Activated CD4-positive, alpha-beta T cell treated with anti-CD3 and anti-CD28 coated beads, Interleukin-10, Interleukin-2, amounts not matched to agents 100 ng/mL and 50 ng/mL, durations not matched to agents 16 hours and 8 hours (primary cell): ENCODE measurements at regions not wholly inside any gene's neighbourhood (a gene's known extent, or its start where the extent isn't known, plus 50 kb on each side); places are given as distances from the start of the nearest gene placed in this dataset.

Experiments used
- DNase-seq: peaks from one replicate; pipeline ENCODE4 v3.0.0-alpha.2; 2020

DNA sequence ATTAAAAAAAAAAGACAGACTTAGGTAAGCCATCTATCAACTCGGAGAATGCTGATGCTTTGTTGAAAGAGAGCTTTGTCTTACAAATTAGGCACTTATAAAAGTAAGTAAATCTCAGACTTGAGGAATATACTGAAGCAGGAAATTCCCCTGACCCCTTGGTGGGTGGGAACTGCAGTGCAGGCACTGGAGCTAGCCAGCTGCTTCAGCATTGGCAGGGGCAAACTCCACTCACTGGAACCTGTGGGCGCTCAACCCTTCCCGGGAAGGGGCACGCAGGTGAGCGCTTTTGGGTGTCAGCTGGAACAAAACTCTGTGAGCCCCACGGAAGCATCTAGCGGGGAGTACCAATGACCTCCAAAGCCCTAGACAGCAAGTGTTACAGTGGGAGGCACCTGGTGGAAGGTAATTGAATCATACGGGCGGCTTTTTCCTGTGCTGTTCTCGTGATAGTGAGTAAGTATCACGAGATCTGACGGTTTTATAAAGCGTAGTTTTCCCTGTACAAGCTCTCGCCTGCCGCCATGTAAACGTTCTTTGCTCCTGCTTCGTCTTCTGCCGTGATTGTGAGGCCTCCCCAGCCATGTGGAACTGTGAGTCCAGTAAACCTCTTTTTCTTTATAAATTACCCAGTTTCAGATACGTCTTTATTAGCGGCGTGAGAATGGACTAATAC, 628.0 kb upstream of the CDH18 start:
- no peak for DNase-seq

DNA sequence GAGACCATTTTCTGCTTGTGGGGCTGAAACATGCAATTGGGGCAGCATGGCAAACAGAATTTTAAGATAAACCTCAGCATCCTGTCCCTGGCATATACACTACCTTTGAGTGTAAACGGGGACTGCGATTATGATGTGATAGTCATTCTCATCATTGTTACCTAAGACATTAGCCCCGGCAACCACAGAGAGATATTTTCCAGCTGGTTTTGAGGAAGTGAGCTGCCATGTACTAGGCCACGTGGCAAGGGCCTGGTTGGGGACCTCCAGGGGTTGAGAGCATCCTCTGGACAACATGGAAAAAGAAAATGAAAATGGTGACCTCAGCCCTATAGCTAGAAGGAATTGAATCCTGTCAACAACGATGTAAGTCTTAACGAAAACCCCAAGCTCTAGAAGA, 623.6 kb upstream of the CDH18 start:
- no peak for DNase-seq

DNA sequence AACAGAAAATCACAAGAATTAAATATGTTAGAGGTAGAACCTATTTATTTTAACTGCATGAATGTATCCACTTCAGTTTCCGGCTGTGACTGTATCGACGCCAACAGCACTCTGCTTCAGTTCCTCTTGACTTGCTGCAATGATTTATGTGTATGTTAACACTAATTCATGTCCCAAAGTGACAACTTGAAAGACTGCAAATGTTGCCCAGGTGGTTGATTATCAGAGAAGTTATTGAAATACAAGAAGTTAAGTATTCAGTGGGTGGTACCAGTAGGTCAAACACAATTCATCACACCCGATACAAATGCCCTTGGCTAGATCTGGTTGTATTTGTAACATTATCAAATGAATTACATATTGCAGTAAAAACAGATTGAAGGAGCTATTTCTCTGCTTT, 622.7 kb upstream of the CDH18 start:
- DNase-seq = no peak

DNA sequence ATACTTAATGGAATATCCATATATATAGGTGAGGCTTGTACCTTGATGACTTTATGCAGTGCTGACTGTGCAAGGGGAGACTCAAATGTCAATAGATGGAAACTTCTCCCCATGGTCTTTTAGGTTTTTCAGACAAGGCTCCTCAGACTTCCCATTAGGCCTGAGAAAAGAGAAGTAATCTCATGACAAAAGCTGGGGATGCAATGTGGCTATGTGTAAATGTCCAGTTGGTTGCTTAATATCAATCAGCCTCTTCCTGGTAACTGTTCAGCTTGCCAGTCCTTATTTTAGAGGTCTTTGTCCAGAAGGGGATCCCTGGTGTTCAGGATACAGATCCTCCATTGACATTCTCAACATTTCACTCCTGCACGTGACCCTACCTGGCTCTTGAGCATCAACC, 621.1 kb upstream of the CDH18 start:
- DNase-seq = no peak

DNA sequence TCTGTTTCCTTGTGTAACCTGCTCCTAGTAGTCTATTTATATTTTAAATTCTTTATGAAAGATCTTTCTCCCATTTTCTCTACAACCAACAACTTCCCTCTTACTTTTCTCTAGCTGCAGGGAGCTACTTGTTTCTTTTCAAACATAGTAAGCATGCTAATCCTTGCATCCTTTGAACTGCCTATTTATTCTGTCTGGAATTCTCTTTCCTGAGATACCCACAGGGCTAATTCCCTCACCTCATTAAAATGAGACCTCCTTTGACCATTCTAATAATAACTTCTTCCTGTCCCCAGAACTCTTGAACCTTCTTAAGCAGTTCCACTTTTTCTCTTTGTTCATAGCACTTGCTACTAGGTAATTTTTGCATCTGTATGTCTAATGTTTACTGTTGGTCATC, 620.6 kb upstream of the CDH18 start:
- DNase-seq = no peak

DNA sequence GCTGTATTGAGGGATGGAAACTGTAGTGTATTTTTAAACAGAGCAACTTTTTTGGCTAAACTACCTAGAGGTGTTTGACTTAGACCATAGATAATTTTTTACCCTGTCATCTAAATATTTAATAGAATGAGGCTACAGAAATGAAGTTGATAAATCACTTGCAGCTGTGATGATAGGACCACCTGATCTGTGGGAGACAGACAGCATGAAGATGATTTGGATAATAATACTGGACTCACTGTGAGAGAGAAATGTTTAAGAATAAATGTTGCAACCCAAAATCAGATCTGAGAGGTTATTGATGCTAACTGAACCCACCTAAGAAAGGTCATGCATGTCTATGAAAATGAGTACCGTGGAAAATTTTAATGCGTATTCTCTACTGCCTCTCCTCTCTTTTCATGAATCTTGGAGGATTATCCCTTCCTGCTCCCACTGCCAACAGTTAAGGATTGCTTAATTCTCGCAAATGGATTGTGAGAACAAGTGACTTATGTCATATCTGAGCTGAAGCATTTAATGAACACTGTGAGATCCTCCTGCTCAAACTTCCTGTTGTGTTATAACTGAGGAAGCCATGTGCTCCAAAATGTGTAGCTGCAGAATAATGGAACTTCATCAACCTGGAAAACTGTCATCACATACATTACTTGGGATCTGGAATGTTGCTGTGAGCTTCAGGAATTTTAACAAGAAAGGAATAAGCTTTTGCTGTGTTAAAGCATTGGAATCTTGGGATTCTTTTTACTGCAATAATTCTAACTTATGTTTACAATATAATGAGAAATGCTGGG, 617.9 kb upstream of the CDH18 start:
- no peak for DNase-seq

DNA sequence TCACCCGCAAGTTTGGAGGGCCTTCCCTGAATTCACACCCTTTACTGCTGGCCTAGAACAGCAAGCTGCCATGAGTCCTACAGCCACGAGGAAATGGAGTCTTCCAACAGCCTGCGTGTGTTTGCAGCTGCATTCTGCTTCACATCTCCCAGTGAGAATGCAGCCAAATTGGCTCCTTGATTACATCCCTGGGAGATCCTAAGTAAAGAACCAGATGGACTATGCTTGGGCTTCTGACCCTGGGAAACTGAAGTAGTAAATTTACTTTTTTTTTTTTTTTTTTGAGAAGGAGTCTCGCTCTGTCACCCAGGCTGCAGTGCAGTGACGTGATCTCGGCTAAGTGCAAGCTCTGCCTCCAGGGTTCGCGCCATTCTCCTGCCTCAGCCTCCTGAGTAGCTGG, 617.0 kb upstream of the CDH18 start:
- no peak for DNase-seq

DNA sequence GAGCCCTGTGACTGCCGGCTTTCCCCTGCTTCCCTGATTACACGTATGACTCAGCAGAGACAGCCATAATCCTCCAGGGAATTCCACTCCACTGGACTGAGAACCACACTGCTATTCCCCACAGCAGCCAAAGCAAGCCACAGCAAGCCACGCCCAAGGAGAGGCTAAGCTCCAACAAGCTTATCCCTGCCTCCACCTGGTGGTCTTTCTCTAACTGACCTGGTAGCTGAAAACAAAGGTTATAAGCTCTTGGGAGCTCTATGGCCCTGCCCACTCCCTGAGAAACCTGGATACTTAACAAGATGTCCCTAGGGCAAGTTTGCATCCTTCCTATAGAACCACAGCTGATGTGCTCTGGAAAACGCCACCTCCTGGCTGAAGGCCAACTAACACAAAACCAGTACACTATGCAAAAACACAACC, 613.7 kb upstream of the CDH18 start:
- no peak for DNase-seq

DNA sequence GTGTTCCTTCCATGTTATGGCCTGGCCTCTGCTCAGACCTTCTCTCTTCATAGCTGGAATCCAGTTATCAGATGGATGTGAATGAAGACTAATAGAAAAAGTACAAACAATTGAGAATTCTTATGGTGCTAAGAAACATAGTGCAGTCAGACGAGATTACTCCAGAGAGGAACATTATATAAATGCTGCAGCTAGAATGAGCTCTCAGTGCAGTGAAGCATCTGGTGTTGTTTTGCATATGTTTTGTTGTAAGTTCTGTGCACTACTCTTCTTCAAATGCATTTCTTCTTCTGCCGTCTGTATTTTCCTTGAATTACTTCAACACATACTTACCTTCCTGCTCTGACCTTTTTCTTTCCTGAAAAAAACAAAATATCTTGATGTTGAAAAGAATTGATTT, 602.4 kb upstream of the CDH18 start:
- DNase-seq = no peak

DNA sequence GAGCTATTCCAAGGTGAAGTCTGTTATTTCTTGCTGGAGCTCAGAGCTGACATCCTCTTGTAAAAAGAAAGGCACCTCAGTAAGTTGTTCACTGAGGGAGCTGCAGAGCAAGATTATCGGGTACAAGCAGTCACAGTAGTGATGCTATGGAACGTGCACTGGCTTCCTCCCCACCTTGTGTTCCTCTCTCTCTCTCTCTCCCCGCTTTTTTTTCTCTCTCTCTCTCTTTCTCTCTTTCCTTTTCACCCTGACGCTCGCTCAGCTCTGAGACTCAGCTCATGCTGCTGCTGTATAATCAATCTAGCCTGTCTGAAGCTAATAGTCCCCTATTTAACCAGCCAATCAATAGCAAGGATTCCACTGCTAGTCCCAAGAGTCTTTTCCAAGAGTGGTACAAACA, 587.6 kb upstream of the CDH18 start:
- no peak for DNase-seq

DNA sequence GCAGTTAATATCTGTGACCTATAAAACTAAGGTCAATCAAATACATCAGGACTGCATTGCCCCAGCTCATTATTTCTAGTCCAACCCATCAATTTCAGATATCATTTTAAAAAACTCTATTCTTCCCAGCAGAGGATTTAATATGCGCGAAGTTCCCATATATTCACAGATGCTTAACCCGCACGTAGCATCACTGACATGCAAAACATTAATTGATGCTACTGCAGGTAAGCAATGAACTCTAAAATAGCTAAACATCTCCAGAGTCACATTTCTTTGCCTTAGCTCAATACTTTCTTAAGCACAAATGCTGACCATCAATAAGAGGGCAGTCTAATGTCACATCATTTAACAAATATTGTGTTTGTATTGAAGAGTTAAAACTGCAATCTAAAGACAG, 586.6 kb upstream of the CDH18 start:
- no peak for DNase-seq

DNA sequence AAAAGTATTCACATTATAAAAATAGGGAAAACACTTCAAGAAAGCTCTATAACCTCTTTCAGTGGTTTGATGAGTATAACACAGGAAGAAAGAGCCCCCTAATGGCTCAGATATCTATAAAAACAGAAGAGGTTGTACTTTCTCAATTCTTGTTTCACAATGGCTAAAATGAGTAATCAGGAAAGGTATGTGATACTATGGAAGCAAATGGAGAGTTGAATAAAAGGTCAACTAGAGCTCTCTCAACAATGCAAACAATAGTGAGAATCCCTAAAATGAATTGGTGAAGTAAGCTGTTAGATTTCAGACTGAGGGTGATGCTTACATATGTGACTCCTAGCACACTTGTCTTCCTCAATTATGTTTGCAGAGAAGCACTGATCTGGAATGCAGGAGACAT, 584.6 kb upstream of the CDH18 start:
- DNase-seq = no peak

DNA sequence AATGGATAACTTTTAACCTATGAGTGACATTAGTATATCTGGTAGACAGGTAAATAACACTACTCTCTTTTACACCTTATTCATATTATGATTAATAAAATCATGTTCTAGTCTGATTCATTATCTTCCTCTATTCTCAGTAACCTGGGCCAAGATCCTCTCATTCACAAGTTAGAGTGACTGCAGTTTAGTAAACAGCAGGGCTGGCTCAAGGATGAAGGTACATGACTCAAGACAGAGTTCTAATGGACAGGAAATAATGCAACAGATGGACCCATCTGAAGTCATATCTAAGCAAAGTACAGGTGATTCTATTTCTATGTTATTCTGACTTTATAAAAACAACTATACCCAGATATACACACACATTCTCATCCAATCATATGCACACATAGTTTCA, 582.5 kb upstream of the CDH18 start:
- DNase-seq = no peak

DNA sequence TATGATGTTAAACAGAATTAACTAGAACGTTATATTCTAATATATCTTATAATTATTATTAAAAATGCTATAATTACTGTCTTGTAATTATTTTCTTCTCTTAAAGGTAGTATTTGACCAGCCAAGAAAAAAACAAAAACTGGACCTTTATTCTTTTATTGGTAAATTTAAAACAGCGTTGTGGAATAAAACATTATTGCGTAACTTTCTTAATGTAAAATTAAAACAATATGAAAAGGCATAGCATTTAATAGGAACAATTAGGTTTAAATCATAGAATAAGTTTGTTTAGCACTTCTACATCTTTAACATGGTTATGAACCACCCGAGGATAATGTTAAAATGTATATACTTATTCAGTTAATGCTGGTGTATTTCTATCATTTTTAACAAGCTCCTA, 574.5 kb upstream of the CDH18 start:
- DNase-seq = no peak

DNA sequence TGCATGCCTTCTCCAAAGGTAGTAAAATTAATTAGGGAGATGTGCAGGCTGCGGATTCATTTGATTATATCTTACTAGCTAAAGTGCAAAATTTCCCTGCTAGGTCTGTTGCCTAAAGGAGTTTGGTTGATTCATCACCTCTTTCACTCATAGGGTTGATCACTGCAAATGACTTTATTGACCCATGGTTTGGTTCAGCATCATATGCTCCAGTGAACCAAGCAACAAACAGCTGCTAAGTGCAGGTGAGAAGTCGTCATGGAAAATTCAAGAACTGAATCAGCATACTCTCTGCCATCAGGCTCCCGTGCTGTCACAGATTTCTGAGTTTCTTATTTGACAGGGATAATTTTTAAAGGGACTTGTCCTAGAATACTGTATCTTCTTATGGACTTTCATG, 571.8 kb upstream of the CDH18 start:
- DNase-seq = no peak

DNA sequence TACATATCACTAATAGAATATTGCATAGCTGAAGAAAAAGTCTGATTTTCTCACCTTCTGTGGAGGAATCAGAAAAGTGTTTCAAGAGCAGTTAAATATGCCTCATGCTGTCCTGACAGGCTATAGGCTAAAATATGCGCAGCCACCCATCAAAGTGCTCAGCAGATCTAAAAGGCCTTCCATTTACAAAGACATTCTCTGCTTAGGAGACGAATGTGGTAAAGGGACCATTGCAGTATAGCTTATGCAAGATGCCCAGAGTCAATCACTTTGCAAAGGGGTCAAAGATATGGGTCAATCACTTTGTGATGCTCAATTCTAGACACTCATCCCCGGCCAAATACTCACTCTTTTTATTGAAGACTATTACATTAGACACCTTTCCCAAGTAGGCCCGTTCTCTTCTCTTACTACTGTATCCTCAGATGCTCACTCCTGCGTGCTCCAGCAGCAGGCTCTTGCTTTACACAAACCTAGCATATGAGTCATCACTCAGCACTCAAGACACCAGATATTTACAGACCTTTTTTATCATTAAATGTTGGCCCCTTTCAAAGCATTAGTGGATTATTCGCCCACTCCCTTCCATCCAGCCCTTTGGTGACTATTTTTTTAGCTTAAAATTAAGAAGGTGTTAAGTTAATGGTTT, 568.2 kb upstream of the CDH18 start:
- no peak for DNase-seq

DNA sequence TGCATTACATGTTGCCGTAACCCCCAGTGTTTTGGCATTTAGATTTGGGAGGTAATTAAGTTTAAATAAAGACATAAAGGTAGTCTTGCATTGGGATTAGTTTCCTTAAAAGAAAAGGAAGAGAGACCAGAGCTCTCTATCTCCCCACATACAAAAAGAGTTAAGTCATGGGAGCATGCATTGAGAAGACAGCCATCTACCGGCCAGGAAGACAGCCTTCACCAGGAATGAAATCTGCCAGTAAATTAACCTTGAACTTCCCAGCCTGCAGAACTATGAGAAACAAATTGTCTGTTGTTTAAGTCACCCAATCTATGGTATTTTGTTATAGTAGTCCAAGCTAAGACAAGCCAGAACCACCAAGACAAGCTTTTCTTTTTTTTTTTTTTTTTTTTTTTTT, 567.0 kb upstream of the CDH18 start:
- DNase-seq = no peak

DNA sequence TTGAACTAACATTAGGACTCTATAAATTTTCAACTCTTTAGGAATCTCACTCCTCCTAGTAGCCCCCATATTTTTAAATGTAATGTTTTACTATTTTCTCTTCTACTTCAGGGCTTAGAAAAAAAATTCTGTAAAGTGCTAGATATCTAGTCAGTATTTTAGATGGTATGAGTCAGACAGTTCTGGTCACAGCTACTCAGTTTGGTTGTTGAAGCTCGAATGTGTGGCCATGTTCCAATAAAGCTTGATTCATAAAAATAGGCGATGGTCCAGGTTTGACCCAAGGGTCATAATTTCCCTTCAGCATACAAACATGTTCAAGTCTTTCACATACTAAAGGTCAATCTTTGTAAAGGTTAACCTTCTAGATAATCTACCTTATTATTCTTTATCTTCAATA, 566.0 kb upstream of the CDH18 start:
- DNase-seq = no peak

DNA sequence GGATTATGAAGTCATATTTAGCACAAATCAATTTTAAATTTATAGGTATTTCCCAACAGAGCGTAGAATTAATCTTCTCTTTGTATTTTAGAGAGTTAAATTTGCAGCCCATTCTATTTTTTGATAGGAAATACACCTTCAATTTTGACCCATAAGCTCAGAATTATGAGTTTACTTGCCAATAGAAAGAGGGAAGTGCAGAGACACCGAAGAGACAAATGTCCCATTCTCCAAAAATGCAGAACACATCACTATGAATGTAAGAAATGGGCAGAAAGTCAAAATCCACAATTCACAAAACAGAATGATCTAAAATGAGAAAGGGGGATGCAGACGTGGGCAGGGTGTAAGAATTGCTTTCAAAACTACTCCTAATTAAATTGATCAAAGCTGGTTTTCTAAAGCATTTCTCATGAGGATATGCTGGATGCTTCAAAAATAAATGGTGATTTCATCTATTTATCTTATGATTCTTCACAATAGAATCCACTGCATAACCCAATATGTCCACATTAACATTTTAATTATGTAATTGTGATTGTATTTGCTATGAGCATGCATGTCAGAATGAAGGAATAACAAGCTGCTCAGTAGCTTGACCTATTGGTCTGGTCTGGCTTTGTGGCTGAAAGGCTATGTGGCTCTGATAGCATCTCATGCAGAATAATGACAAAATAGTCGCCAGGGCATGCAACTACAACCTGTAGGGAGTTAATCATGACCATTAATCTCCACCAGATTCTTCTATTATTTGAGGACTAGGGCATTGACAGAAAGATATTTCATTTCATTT, 550.1 kb upstream of the CDH18 start:
- no peak for DNase-seq

DNA sequence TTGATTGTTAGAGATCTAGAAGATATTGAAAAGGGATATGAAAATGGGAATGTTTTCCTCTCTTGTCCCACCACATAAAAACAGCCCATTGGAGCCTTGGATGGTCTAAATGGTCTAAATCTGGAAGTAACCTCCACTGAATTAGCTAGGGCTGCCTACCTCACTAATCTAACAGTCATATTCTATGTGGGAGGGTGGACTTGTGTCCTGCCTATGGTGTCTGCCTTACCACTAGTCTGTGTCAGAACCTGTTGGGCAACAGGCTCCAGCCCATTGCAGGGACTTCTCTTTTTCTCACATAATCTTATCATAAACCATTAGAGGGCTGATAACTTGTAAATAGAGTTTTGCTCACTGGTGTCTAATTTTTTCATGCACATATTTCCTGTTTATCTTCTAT, 548.8 kb upstream of the CDH18 start:
- no peak for DNase-seq

DNA sequence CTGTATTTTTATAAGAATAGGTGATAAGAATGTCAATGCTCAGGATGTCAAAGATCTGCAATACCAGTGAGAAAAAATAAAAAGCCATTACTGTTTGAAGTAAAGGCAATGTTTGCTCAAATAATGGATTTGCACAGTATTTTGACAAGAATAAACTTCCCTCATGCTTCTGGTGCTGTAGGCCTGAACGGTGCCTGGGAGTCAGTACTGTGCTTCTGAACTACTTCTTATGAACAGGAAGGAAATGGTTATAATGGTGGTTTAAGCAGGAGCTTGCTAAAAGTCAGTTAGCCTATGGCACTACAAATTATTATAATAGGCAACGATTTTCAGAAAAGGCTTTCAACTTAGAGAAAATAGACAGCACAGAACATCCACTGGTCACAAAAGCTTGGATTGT, 548.3 kb upstream of the CDH18 start:
- DNase-seq = no peak

DNA sequence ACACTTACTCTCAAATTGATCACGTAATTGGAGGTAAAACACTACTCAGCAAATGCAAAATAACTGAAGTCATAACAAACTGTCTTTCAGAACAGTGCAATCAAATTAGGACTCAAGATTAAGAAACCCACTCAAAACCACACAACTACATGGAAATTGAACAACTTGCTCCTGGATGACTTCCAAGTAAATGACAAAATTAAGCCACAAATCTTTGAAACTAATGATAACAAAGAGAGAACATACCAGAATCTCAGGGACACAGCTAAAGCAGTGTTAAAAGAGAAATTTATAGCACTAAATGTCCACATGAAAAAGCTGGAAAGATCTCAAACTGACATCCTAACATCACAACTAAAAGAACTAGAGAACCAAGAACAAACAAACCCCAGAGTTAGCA, 540.5 kb upstream of the CDH18 start:
- DNase-seq = no peak

DNA sequence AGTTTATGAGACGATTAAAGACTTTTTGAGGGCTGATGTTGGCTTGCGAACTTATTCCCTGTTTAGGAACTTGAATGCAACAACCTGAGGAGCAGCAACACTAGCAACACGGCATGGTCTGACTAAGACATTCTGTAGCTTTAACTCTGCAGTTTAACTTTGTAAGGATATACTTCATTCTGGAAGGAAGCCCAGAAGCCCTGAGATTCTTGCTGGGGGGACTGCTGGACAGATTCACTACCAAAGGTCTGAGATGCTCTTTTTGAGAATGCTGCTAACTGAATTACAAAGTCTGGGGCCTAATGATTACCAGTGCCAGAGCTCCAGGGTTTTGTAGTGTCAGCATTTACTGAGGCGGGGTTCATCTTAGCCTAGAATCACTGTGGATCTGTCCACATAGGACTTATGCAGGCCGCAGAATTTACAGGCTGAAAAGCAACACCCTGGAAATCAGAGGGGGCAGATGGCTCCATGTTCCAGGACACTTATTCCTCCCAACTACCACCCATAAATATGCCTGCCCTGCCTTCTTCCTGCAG, 537.1 kb upstream of the CDH18 start:
- no peak for DNase-seq
